ENCODE measurements at regions not wholly inside any gene's neighbourhood (a gene's known extent, or its start where the extent isn't known, plus 50 kb on each side); places are given as distances from the start of the nearest gene placed in this dataset.
"Not testable (repeated sequence)": the region's sequence is repeated elsewhere in the genome, so short reads cannot be mapped to it uniquely, and the experiment has no call there.

- DNase-seq (ENCODE audit: low read depth), result no peak
Observed at GRCh38 chr4:33780952-33781791, 2463.1 kb downstream of the ARAP2 start.

DNA sequence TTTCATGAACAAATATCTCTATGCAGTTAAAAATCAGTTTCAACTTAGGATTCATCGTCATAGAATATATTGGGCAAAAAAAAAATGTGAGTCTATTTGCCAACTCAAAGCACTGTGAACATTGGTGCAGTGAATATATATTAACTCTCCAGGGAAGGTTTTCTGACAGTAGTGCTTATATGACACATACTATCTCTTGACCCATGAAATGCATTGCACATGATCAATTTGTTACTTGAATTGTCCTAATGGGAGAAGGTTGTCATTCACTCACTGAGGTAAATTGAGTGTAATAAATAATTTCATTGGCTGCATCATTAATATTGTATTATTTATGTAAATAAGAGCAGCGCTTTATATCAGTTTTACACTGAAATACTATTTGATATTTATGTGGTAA lies 2458.5 kb downstream of the ARAP2 start:
- DNase-seq (ENCODE audit: low read depth), result no peak

- DNase-seq (ENCODE audit: low read depth), result no peak
Observed at GRCh38 chr4:33802578-33802977, 2441.7 kb downstream of the ARAP2 start.

DNA sequence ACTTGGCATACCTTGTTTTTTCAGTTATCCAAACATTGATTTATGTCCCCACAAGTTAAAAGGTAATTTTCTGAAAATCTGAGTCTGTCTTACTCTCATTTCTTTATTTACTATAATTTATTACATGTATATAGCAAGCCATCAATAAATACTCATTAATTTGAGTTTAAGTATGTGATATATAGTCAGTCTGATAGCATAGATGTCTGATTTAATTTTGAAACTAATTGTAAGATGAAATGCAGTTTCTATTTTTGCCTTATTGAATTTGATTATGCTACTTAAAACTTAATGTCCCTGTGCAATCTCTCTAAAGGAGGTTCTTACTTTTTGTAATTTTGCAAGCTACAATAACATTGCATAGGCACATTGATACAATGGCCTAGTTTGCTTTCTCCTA lies 2418.6 kb downstream of the ARAP2 start:
- no peak for DNase-seq (ENCODE audit: low read depth)

GRCh38 chr4:33829356-33829755 lies 2415.0 kb downstream of the ARAP2 start:
- DNase-seq (ENCODE audit: low read depth), result not testable (repeated sequence)

- DNase-seq (ENCODE audit: low read depth), result no peak
Observed at GRCh38 chr4:33831442-33832066, 2412.8 kb downstream of the ARAP2 start.

DNA sequence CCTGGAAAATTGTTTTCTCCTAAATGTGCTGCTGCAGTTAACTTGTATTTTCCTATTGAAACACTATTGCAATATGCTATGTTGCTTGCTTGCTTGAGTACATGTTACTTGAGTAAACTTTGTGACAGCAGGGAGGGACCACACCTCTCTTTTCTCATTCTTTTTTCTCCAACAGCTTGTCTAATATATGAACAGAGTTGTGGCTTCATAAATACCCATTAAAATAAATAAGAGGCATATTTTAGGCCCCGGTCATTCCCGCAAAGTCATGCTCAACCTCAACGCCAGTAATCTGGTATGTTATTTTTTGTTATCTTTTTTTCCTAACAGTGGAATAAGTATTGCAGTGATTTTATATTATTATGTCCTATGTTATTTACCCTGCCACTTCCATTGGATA lies 2408.6 kb downstream of the ARAP2 start:
- not testable (repeated sequence) for DNase-seq (ENCODE audit: low read depth)

DNA sequence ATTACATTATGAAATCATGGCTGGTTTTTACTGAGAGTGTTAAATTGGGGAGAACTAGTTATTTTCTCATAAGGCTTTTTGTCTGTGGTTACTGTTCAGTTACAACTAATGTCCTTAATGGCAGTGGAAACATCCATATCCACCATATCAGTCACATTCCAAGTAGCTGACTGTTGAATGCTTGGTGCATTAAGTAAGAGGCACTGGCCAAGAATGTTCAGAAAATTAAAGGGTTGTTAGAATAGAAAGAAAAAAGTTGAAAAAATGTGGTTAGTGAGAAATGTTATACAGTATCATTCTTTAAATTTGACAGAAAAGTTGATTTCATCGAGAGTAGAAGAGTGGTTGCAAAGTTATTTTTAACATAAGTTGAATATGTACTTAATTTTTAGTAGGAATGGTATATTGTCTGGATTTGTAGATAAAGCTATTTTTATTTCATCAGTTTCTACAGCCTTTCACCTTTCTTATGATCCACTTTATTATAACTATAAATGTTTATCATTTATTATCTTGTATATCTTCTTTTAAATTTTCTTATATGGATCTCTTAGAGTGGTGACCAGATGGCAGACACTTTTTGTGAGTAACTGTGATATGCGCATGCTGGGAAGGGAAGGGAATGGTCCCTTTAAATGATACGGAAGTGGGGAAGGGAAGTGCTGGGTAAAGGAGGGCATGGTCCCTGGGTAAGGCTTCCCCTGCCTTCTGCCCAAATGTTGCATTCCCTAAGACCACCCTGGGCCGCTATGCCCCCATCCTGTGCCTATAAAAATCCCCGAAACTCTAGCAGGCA lies 2407.1 kb downstream of the ARAP2 start:
- DNase-seq (ENCODE audit: low read depth), result no peak

- no peak for DNase-seq (ENCODE audit: low read depth)
Observed at GRCh38 chr4:33841120-33841519, 2403.2 kb downstream of the ARAP2 start.

- DNase-seq (ENCODE audit: low read depth), result no peak
Observed at GRCh38 chr4:33850371-33850902, 2393.9 kb downstream of the ARAP2 start.

- DNase-seq (ENCODE audit: low read depth), result not testable (repeated sequence)
Observed at GRCh38 chr4:33853670-33854069, 2390.6 kb downstream of the ARAP2 start.

- no peak for DNase-seq (ENCODE audit: low read depth)
Observed at GRCh38 chr4:33864290-33864859, 2379.9 kb downstream of the ARAP2 start.

- DNase-seq (ENCODE audit: low read depth), result no peak
Observed at GRCh38 chr4:33873791-33874190, 2370.5 kb downstream of the ARAP2 start.

DNA sequence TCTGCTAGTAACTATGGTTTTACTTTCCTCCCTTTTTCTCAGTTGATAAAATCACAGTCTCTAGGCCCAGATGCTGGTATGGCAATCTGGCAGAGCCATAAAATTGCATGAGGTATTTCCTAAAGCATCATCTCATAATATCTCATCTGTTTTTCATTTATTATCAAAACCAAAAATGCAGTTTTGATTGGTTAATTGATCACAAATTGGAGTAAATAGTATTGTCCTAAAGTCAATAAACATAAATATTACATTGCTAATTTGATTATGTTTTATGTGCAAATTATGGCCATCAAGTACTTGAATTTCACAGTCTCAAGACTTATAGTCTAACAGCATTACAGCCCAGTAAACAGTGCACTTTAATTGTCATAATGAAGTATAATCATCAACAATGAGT lies 2365.6 kb downstream of the ARAP2 start:
- DNase-seq (ENCODE audit: low read depth), result no peak

GRCh38 chr4:33881176-33881575 lies 2363.1 kb downstream of the ARAP2 start:
- no peak for DNase-seq (ENCODE audit: low read depth)

DNA sequence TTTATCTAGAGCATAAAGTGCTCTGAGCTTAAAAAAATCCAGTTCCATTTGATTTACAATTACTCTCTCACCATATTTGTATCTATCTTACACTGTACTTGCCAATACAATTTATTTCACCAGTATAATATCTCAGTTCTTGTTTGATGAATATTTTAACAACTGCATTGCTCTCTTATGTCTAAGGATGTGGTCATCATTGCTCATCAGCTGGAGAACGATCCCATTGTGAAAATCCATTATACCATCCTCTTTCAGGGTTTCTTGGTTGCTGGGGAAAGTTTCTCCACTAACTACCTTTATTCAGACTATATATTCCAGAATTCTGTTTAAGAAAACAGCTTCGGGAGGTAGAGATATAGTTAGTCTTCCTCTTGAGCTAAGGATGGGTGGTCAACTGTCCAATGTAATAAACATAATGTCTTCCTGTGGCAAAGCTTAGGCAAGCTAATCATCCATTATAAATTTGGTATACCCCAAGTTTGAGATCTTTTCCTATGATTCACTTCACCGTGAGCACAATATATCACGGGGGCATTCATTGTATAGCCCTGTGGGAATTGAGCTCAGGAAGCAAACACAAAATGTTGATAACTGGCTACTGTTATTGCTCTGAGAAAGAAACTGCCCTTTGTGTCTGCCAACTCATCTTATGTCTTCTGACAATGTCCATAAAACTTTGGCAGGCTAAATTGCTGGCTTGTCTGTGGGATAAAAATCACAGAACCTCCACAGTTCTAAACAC lies 2361.9 kb downstream of the ARAP2 start:
- no peak for DNase-seq (ENCODE audit: low read depth)

DNA sequence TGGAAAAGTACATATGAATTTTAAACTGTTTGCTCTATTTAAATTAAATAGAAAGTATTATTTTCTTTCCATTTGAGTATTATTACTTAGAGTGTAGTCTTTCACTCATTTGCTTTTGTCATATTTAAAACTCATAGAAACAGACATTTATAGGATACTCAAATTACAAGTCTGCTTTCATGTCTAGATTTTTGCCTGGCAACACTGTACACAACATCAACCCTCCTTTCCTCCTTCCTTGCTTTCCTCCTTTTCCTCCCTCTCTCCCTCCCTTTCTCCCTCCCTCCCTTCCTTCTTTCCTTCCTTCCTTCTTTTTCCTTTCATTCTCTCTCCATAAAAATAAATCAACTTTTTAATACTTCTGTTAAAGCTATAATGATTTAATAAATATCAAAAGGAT lies 2361.2 kb downstream of the ARAP2 start:
- DNase-seq (ENCODE audit: low read depth), result no peak

GRCh38 chr4:33886356-33886755 lies 2358.0 kb downstream of the ARAP2 start:
- no peak for DNase-seq (ENCODE audit: low read depth)

- no peak for DNase-seq (ENCODE audit: low read depth)
Observed at GRCh38 chr4:33890841-33891240, 2353.5 kb downstream of the ARAP2 start.

- DNase-seq (ENCODE audit: low read depth), result no peak
Observed at GRCh38 chr4:33911959-33912358, 2332.4 kb downstream of the ARAP2 start.

GRCh38 chr4:33914386-33914785 lies 2329.9 kb downstream of the ARAP2 start:
- no peak for DNase-seq (ENCODE audit: low read depth)

All from activated T-cell treated with anti-CD3 and anti-CD28 coated beads for 48 hours (primary cell).